HCT116 (cell line): ENCODE measurements at regions not wholly inside any gene's neighbourhood (a gene's known extent, or its start where the extent isn't known, plus 50 kb on each side); places are given as distances from the start of the nearest gene placed in this dataset.

Experiments
- ATAC-seq: fragments of 200-7000 bp; cut with Tn5 transposase; 2 replicates; pipeline ENCODE4 v1.9.1; 2020; ENCODE audit warnings: mild to moderate bottlenecking, moderate library complexity
- BruUV-seq: library from RNA; stranded (reverse); fragments of 400-500 nt; replicated peaks from 2 replicates; lab custom pipeline; 2021; lab: Mats Ljungman, UMichigan
- CTCF ChIA-PET: fragments of 300-600 bp; sonication (Branson Sonifier 250); formaldehyde crosslinking; loops from one replicate; lab custom pipeline; 2021; ENCODE audit warnings: antibody characterized with exemption; lab: Charles Lee
- POLR2A ChIA-PET: fragments of 300-600, 350-600 bp; sonication (Branson Sonifier 250); formaldehyde crosslinking; loops from one replicate; lab custom pipeline; 2021; ENCODE audit warnings: antibody characterized with exemption; lab: Charles Lee
- RAD21 ChIA-PET, 2 experiments: fragments of 300-600 bp; sonication (Branson Sonifier 250); formaldehyde crosslinking; loops; one replicate each; lab custom pipeline; 2023; ENCODE audit warnings: low total read pairs in 2 of 2; ENCODE audit not compliant: uncharacterized antibody in 2 of 2, unreplicated experiment in 2 of 2, low non-redundant PET in 1 of 2; lab: Charles Lee
- DNase-seq: peaks from one replicate; pipeline ENCODE4 v3.0.0-alpha.2; 2010; ENCODE audit warnings: low read depth, low spot score
- H2AFZ ChIP-seq: fragments of 200-600 bp; shearing (Covaris generic), sonication (generic); 2 replicates; pipeline ENCODE4 v1.6.1; 2017; ENCODE audit warnings: low read depth, mixed run types, mixed read lengths, antibody characterized with exemption, low read length; ENCODE audit not compliant: poor library complexity, severe bottlenecking
- H3K27ac ChIP-seq: 2 replicates; pipeline ENCODE4 v1.5.1; 2012; ENCODE audit warnings: low read depth, low read length
- H3K27me3 ChIP-seq: fragments of 200-600 bp; sonication (generic); 2 replicates; pipeline ENCODE4 v1.6.1; 2016; ENCODE audit warnings: mixed run types, low read length, mixed read lengths; ENCODE audit not compliant: insufficient read depth
- H3K36me3 ChIP-seq, 2 experiments: fragments of 200-500 bp in 1 of 2; fragments of 200-600 bp in 1 of 2; sonication (Bioruptor generic) in 1 of 2; sonication (generic) in 1 of 2; 2 replicates each; pipeline versions ENCODE4 v1.5.1 to v1.6.1; 2014 to 2016; ENCODE audit warnings: low read length in 2 of 2, inconsistent platforms in 1 of 2, mixed read lengths in 1 of 2, mixed run types in 1 of 2; ENCODE audit not compliant: insufficient read depth in 2 of 2, control insufficient read depth in 1 of 2
- H3K4me1 ChIP-seq, 2 experiments: fragments of 200-600 bp in 1 of 2; sonication (generic) in 1 of 2; 2 replicates each; pipeline versions ENCODE4 v1.5.1 to v1.6.1; 2012 to 2017; ENCODE audit warnings: low read length in 2 of 2, inconsistent platforms in 1 of 2, mild to moderate bottlenecking in 1 of 2, mixed read lengths in 1 of 2, mixed run types in 1 of 2, moderate library complexity in 1 of 2; ENCODE audit not compliant: insufficient read depth in 2 of 2, control insufficient read depth in 1 of 2
- H3K4me2 ChIP-seq: fragments of 200-600 bp; sonication (generic); 2 replicates; pipeline ENCODE4 v1.6.1; 2017; ENCODE audit warnings: mixed run types, low read length, mixed read lengths
- H3K4me3 ChIP-seq, 2 experiments: fragments of 200-600 bp in 1 of 2; sonication (generic) in 1 of 2; replicated peaks in 1 of 2; 2 replicates each; pipeline ENCODE4 v1.5.1; 2011 to 2016; ENCODE audit warnings: low read length in 2 of 2, control low read depth in 1 of 2, low read depth in 1 of 2, mild to moderate bottlenecking in 1 of 2, mixed read lengths in 1 of 2, mixed run types in 1 of 2
- H3K79me2 ChIP-seq: fragments of 200-600 bp; sonication (generic); 2 replicates; pipeline ENCODE4 v1.6.1; 2017; ENCODE audit warnings: mild to moderate bottlenecking, mixed run types, low read length, moderate library complexity, mixed read lengths; ENCODE audit not compliant: insufficient read depth
- H3K9ac ChIP-seq: fragments of 200-600 bp; sonication (generic); 2 replicates; pipeline ENCODE4 v1.6.1; 2016; ENCODE audit warnings: low read length, mixed read lengths
- H3K9me2 ChIP-seq: fragments of 200-600 bp; sonication (generic), shearing (Covaris generic); 2 replicates; pipeline ENCODE4 v1.6.1; 2017; ENCODE audit warnings: mixed run types, mild to moderate bottlenecking, moderate library complexity; ENCODE audit not compliant: insufficient read depth
- H3K9me3 ChIP-seq, 2 experiments: fragments of 200-500 bp in 1 of 2; fragments of 200-600 bp in 1 of 2; sonication (Bioruptor generic) in 1 of 2; sonication (generic) in 1 of 2; 2 replicates each; pipeline ENCODE4 v1.6.1; 2014 to 2017; ENCODE audit warnings: low read length in 2 of 2, mixed read lengths in 2 of 2, inconsistent platforms in 1 of 2, low read depth in 1 of 2, mild to moderate bottlenecking in 1 of 2, mixed run types in 1 of 2, moderate library complexity in 1 of 2; ENCODE audit not compliant: control insufficient read depth in 1 of 2, insufficient read depth in 1 of 2
- H4K20me1 ChIP-seq: fragments of 200-600 bp; sonication (generic), shearing (Covaris generic); 2 replicates; pipeline ENCODE4 v1.6.1; 2017; ENCODE audit warnings: mixed run types, mild to moderate bottlenecking, moderate library complexity; ENCODE audit not compliant: insufficient read depth
- CBX3 ChIP-seq: IDR thresholded peaks from 2 replicates; pipeline ENCODE4 v1.6.1; 2012; ENCODE audit warnings: low read depth
- CEBPB ChIP-seq: IDR thresholded peaks from 2 replicates; pipeline ENCODE4 v1.6.1; 2012; ENCODE audit warnings: low read depth
- EGR1 ChIP-seq: IDR thresholded peaks from 2 replicates; pipeline ENCODE4 v1.6.1; 2012; ENCODE audit warnings: low read depth
- ELF1 ChIP-seq: IDR thresholded peaks from 2 replicates; pipeline ENCODE4 v1.6.1; 2012; ENCODE audit warnings: low read depth, borderline replicate concordance
- EZH2phosphoT487 ChIP-seq: fragments of 200-600 bp; IDR thresholded peaks from 2 replicates; pipeline ENCODE4 v1.6.1; 2018; ENCODE audit warnings: antibody characterized with exemption, borderline replicate concordance
- FOSL1 ChIP-seq: IDR thresholded peaks from 2 replicates; pipeline ENCODE4 v1.6.1; 2012; ENCODE audit warnings: low read depth
- JUND ChIP-seq: IDR thresholded peaks from 2 replicates; pipeline ENCODE4 v1.6.1; 2012
- POLR2A ChIP-seq: IDR thresholded peaks from 2 replicates; pipeline ENCODE4 v1.7.0; 2011; ENCODE audit warnings: borderline replicate concordance; ENCODE audit not compliant: insufficient read depth, insufficient read length; ENCODE audit errors: extremely low read depth
- POLR2AphosphoS5 ChIP-seq: IDR thresholded peaks from 2 replicates; pipeline ENCODE4 v1.6.1; 2011; ENCODE audit warnings: mild to moderate bottlenecking, low read depth, low read length, moderate library complexity
- RAD21 ChIP-seq: IDR thresholded peaks from 2 replicates; pipeline ENCODE4 v1.6.1; 2012; ENCODE audit warnings: low read depth, mild to moderate bottlenecking
- REST ChIP-seq: IDR thresholded peaks from 2 replicates; pipeline ENCODE4 v1.6.1; 2012; ENCODE audit warnings: low read depth
- SIN3A ChIP-seq: IDR thresholded peaks from 2 replicates; pipeline ENCODE4 v1.6.1; 2012; ENCODE audit warnings: low read depth
- SRF ChIP-seq: IDR thresholded peaks from 2 replicates; pipeline ENCODE4 v1.6.1; 2012; ENCODE audit warnings: low read depth
- YY1 ChIP-seq: IDR thresholded peaks from 2 replicates; pipeline ENCODE4 v1.6.1; 2011; ENCODE audit warnings: low read length, low read depth, moderate library complexity, mild to moderate bottlenecking; ENCODE audit not compliant: insufficient replicate concordance; ENCODE audit errors: extremely low read depth
- ZNF274 ChIP-seq: fragments of 200-500 bp; sonication (Bioruptor generic); IDR thresholded peaks from 2 replicates; pipeline ENCODE4 v1.6.1; 2014; ENCODE audit warnings: mild to moderate bottlenecking, low read depth, low read length, inconsistent platforms
- intact Hi-C: fragments of 100-400 bp; cut with micrococcal nuclease; formaldehyde crosslinking; loops from 2 replicates; pipeline ENCODE4 v1.10.0; 2022
- TF ChIP-seq, protein P1 (sequence below): IDR thresholded peaks from 2 replicates; pipeline ENCODE4 v1.6.1; 2011; ENCODE audit warnings: mild to moderate bottlenecking, low read length, moderate library complexity; ENCODE audit not compliant: insufficient replicate concordance; ENCODE audit errors: extremely low read depth

DNA sequence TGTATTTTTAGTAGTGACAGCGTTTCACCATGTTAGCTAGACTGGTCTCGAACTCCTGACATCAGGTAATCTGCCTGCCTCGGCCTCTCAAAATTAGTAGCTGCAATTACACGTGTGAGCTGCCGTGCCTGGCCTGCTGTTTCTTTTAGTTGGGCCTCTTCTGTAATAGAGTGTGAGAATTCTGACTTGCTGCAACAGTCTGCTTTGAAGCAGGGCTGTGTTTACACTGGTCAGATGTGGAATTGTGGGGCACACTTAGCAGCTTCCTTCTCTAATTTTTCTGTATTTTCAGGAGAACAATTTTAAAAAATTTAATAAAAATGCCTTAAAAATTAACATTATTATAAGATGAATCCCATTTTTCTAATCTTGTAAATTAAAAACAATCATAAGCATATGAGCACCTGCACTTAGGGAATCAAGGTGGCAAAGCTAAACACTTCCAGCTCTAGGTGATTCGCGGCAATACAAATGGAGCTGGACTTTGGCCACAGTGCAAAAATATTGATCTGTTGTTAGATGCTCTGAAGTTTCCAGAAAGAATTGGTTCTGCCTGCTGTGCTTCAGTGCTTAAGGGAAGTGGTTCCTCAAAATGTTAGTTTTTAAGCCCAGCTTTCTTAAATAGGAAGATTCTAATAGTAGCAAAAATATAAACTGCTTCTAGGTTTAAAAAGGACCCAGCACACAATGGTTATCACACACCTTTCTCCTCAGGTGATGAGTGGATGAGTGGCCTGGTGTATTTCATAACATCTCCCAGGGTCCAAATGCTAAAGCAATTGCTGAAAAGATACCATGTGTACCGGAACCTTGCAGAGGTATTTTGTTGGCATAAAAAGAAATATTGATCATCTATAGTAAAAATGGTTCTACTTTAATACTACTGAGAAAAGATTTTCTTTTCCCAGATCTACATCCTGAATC, 63.5 kb upstream of the ATRNL1 start:
- DNase-seq = no peak
- H3K27ac ChIP-seq = no peak overlapping the region
- no peak overlapping the region for H3K4me3 ChIP-seq
- no peak overlapping the region for H3K4me2 ChIP-seq
- no peaks in the 10 kb centered on the region for H4K20me1 ChIP-seq
- H3K9ac ChIP-seq = no peak overlapping the region
- intact Hi-C loops = no loop called here
- no peak for ATAC-seq
- H3K79me2 ChIP-seq = no peaks in the 10 kb centered on the region
- RAD21 ChIA-PET = interaction anchor here in 1 of 2 experiments (0.7 kb wide), 1 partner anchor 153 kb away, joined by 3 read pairs; no protein-coding TSS in a partner anchor
- H3K4me1 ChIP-seq = no peaks in the 10 kb centered on the region
- TF ChIP-seq, protein P1, sequence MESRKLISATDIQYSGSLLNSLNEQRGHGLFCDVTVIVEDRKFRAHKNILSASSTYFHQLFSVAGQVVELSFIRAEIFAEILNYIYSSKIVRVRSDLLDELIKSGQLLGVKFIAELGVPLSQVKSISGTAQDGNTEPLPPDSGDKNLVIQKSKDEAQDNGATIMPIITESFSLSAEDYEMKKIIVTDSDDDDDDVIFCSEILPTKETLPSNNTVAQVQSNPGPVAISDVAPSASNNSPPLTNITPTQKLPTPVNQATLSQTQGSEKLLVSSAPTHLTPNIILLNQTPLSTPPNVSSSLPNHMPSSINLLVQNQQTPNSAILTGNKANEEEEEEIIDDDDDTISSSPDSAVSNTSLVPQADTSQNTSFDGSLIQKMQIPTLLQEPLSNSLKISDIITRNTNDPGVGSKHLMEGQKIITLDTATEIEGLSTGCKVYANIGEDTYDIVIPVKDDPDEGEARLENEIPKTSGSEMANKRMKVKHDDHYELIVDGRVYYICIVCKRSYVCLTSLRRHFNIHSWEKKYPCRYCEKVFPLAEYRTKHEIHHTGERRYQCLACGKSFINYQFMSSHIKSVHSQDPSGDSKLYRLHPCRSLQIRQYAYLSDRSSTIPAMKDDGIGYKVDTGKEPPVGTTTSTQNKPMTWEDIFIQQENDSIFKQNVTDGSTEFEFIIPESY = no peak
- TF ChIP-seq YY1 (no peak), CEBPB (no peak), REST (no peak), ELF1 (no peak), SRF (no peak), POLR2AphosphoS5 (no peak), ZNF274 (no peak), RAD21 (no peak), SIN3A (no peak), EGR1 (no peak), JUND (no peak), EZH2phosphoT487 (no peak), POLR2A (no peak), FOSL1 (no peak), CBX3 (no peak)
- TF ChIP-seq, all 23 proteins: peak for 0
- BruUV-seq = no TSS peak
- ChIA-PET CTCF (no interaction called here), POLR2A (interaction anchor here (0.7 kb wide), 1 partner anchor 22 kb away, joined by 3 read pairs; no protein-coding TSS in a partner anchor)
- no peaks in the 10 kb centered on the region for H3K9me2 ChIP-seq
- no peak overlapping the region for H2AFZ ChIP-seq
- no peaks in the 10 kb centered on the region for H3K27me3 ChIP-seq
- no peaks in the 10 kb centered on the region for H3K36me3 ChIP-seq
- no peaks in the 10 kb centered on the region for H3K9me3 ChIP-seq
